Effector memory CD8-positive, alpha-beta T cell (primary cell): ENCODE measurements at regions not wholly inside any gene's neighbourhood (a gene's known extent, or its start where the extent isn't known, plus 50 kb on each side); places are given as distances from the start of the nearest gene placed in this dataset.

Experiments
- ATAC-seq: fragments of 150-1000 bp; cut with Tn5 transposase; replicated peaks from 2 replicates; pipeline ENCODE4 v1.10.0; 2021; ENCODE audit warnings: mild to moderate bottlenecking, moderate library complexity
- DNase-seq, 3 experiments: peaks; one replicate each; pipeline ENCODE4 v3.0.0; 2021
- H3K27ac Mint-ChIP-seq, 2 donors: one replicate each; pipeline ENCODE4 v1.8.0; 2022; ENCODE audit warnings: mild to moderate bottlenecking in 2 of 2, mixed read lengths in 2 of 2, moderate library complexity in 2 of 2
- H3K27me3 Mint-ChIP-seq, 2 donors: one replicate each; pipeline ENCODE4 v1.8.0; 2022; ENCODE audit warnings: mixed read lengths in 2 of 2
- H3K36me3 Mint-ChIP-seq: one replicate; pipeline ENCODE4 v1.8.0; 2022; ENCODE audit warnings: mild to moderate bottlenecking, moderate library complexity, mixed read lengths; ENCODE audit not compliant: insufficient read depth
- H3K4me1 Mint-ChIP-seq, 2 donors: one replicate each; pipeline ENCODE4 v1.8.0; 2022; ENCODE audit warnings: low read depth in 2 of 2, mixed read lengths in 2 of 2
- H3K4me3 Mint-ChIP-seq, 2 donors: one replicate each; pipeline ENCODE4 v1.8.0; 2022; ENCODE audit warnings: mild to moderate bottlenecking in 2 of 2, mixed read lengths in 2 of 2, moderate library complexity in 2 of 2
- H3K9me3 Mint-ChIP-seq, 2 donors: one replicate each; pipeline ENCODE4 v1.8.0; 2022; ENCODE audit warnings: mixed read lengths in 2 of 2

- Mint-ChIP-seq H3K9me3 (peaks cover 3 to 8% of the 10 kb centered on the region in 2 donors), H3K4me3 (no peak overlapping the region), H3K4me1 (peaks cover 4 to 8% of the 10 kb centered on the region in 2 donors), H3K27ac (peak overlapping the region in 1 of 2 donors; percentile 11), H3K36me3 (no peaks in the 10 kb centered on the region), H3K27me3 (no peaks in the 10 kb centered on the region)
- no peak for DNase-seq
- ATAC-seq = no peak
Measured at GRCh38 chr4:26806331-26806730, 54.3 kb upstream of the STIM2 start.

- Mint-ChIP-seq H3K27me3 (no peaks in the 10 kb centered on the region), H3K4me1 (peaks cover 13 to 18% of the 10 kb centered on the region in 2 donors), H3K9me3 (peaks cover 4 to 9% of the 10 kb centered on the region in 2 donors), H3K4me3 (no peak overlapping the region), H3K36me3 (no peaks in the 10 kb centered on the region), H3K27ac (no peak overlapping the region)
- no peak for DNase-seq
- ATAC-seq = no peak
Measured at GRCh38 chr4:26807330-26807729, 53.3 kb upstream of the STIM2 start.

DNA sequence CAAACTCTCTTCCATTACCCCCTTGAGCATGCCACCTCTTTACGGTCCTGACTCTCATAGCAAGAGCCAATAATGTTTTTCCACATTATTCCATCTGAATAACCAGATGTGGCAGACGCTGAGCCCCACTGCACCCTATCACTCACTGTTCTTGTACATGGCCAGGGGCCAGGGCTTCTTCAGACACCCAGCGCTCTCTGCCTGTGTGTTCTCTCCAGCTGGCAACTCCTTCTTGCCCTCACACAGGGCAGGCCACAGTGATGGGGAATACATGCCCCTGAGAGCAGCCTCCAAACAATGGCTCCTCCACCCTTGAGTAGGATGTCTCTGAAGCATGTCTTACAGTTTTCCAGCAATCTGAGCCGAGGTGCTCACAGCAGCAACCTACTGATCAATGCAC is 50.8 kb upstream of the STIM2 start:
- Mint-ChIP-seq H3K36me3 (no peaks in the 10 kb centered on the region), H3K27ac (no peak overlapping the region), H3K4me3 (no peak overlapping the region), H3K4me1 (peaks cover 14 to 15% of the 10 kb centered on the region in 2 donors), H3K9me3 (peaks cover 4 to 9% of the 10 kb centered on the region in 2 donors), H3K27me3 (no peaks in the 10 kb centered on the region)
- DNase-seq (no peak), ATAC-seq (no peak)
